ENCODE measurements at regions not wholly inside any gene's neighbourhood (a gene's known extent, or its start where the extent isn't known, plus 50 kb on each side); places are given as distances from the start of the nearest gene placed in this dataset.

DNA sequence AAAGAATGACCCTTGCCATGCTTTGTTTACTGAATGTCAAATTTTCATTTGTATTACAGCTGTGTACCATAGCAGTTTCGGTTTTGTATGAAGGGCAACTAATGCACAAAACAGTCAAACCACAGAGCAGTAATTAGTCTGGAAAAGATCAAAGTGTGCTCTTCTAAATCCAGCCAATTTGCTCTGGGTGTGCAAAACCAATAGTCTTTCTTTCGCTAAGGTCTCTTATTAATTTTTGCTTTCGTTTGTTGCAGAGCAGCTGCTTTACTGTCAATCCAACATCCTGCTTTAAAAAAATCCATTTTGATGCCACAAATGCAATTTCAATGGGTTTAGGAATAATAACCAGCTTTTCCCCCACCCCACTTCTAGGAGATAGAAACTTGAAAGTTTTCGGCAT is 114.2 kb downstream of the BRMS1L start:
- H3K4me3 ChIP-seq (ENCODE audit: low read depth, low read length): no peak overlapping the region
- ChIA-PET CTCF (interaction anchor here (1.1 kb wide), 1 partner anchor 14 kb away, joined by 3 read pairs; no protein-coding TSS in a partner anchor), POLR2A (no interaction called here)
- H3K27me3 ChIP-seq (ENCODE audit: control insufficient read depth, insufficient read depth, low read length): no peaks in the 10 kb centered on the region; the same call in 1 of the 2 replicates
- TF ChIP-seq, protein P1, sequence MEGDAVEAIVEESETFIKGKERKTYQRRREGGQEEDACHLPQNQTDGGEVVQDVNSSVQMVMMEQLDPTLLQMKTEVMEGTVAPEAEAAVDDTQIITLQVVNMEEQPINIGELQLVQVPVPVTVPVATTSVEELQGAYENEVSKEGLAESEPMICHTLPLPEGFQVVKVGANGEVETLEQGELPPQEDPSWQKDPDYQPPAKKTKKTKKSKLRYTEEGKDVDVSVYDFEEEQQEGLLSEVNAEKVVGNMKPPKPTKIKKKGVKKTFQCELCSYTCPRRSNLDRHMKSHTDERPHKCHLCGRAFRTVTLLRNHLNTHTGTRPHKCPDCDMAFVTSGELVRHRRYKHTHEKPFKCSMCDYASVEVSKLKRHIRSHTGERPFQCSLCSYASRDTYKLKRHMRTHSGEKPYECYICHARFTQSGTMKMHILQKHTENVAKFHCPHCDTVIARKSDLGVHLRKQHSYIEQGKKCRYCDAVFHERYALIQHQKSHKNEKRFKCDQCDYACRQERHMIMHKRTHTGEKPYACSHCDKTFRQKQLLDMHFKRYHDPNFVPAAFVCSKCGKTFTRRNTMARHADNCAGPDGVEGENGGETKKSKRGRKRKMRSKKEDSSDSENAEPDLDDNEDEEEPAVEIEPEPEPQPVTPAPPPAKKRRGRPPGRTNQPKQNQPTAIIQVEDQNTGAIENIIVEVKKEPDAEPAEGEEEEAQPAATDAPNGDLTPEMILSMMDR (IDR thresholded peaks at IDR 0.05; ENCODE audit: insufficient read depth, low read depth, low read length): no peak
- DNase-seq (ENCODE audit: low read depth): no peak
- no peaks in the 10 kb centered on the region for H3K36me3 ChIP-seq (ENCODE audit: control insufficient read depth, insufficient read depth, low read length)

DNA sequence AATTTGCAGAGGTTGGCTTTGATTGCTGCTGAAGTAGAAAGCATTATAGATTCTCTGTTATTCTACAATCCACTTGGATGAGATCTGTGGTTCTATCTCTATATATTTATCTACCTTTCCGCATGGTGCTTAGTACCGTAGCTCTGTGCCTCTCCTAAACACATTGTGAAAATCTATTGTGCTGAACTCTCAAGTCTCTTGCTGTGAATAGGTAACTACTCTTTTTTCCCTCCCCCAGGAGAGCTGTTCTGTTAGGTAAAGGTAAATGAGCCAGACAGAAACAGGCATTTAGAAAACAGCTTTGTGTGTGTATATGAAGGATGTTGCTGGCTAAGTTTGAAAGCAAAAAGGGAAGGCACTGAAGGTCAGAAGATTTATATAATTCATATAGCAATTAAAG is 112.6 kb downstream of the BRMS1L start:
- Histone ChIP-seq H3K27me3 (ENCODE audit: control insufficient read depth, insufficient read depth, low read length) (no peaks in the 10 kb centered on the region; the same call in 1 of the 2 replicates), H3K36me3 (ENCODE audit: control insufficient read depth, insufficient read depth, low read length) (no peaks in the 10 kb centered on the region), H3K4me3 (ENCODE audit: low read depth, low read length) (no peak overlapping the region)
- no peak for DNase-seq (ENCODE audit: low read depth)
- CTCF ChIA-PET: no interaction called here
- POLR2A ChIA-PET: no interaction called here
- TF ChIP-seq, protein P1 (IDR thresholded peaks at IDR 0.05; ENCODE audit: insufficient read depth, low read depth, low read length): no peak

DNA sequence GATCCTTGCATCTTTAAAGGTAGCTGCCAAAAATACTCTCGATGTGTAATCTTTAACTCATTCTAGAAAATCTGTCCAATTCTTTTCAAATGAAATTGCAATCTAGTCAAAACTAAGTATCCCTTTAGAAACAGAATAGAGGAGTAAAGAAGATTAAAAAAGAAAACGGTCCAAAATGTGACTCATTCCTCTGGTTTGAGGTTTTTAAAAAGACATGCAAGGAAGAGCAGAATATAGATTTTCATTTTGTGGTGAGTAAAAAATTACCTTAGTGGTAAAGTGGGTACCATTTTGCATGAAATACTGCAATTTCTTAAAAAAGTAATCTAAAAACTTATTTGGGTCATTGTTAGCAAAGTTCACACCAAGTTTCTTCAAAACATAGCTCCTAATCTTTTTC is 108.4 kb downstream of the BRMS1L start:
- CTCF ChIA-PET: no interaction called here
- TF ChIP-seq, protein P1 (IDR thresholded peaks at IDR 0.05; ENCODE audit: insufficient read depth, low read depth, low read length): no peak
- POLR2A ChIA-PET: no interaction called here
- Histone ChIP-seq H3K36me3 (ENCODE audit: control insufficient read depth, insufficient read depth, low read length) (no peaks in the 10 kb centered on the region), H3K27me3 (ENCODE audit: control insufficient read depth, insufficient read depth, low read length) (no peaks in the 10 kb centered on the region; the same call in 1 of the 2 replicates), H3K4me3 (ENCODE audit: low read depth, low read length) (no peak overlapping the region)
- no peak for DNase-seq (ENCODE audit: low read depth)

DNA sequence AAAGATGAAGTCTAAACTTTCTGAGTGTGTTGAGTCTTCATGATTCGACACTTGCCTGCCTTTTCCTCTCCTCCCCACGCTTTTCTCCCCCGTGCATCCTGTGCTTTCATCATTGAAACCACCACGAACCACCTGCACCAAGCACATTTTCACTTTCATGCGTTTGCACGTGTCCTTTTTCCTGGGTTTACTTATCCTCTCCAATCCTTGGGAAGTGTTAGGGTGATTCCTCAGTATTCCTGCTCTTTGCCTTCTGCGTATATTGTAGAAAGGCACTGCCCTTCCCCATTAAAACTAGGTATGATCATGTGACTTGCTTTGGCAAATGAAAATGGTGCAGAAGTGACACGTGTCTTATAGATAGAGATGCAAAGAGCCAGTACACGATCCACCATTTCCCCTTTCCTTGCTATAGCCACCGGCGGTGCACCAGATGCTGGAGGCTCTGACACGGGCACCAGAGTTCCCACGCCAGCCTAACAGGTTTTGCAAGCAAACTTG is 106.6 kb downstream of the BRMS1L start:
- POLR2A ChIA-PET: no interaction called here
- Histone ChIP-seq H3K27me3 (ENCODE audit: control insufficient read depth, insufficient read depth, low read length) (no peaks in the 10 kb centered on the region; the same call in 1 of the 2 replicates), H3K36me3 (ENCODE audit: control insufficient read depth, insufficient read depth, low read length) (no peaks in the 10 kb centered on the region), H3K4me3 (ENCODE audit: low read depth, low read length) (no peak overlapping the region)
- CTCF ChIA-PET: interaction anchor here (1.3 kb wide), 1 partner anchor 12 kb away, joined by 3 read pairs; no protein-coding TSS in a partner anchor
- no peak for DNase-seq (ENCODE audit: low read depth)
- TF ChIP-seq, protein P1 (IDR thresholded peaks at IDR 0.05; ENCODE audit: insufficient read depth, low read depth, low read length): no peak

DNA sequence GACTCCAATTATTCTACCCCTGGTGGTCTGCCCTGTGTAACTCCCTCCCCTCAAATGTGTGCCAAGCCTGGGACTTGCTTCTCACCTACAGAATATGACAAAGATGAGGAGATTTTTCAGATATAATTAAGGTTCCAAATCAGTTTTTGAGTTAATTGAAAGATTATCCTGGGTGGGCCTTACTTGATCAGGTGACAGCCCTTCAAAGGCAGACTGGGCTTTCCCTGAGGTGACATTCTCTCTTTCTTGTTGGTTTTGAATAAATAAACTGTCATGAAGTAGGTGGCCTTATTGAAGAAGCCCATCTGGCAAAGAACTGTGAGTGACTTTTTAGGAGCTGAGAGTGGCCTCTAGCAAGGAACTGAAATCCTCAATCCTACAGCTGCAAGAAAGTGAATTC is 106.0 kb downstream of the BRMS1L start:
- Histone ChIP-seq H3K36me3 (ENCODE audit: control insufficient read depth, insufficient read depth, low read length) (no peaks in the 10 kb centered on the region), H3K27me3 (ENCODE audit: control insufficient read depth, insufficient read depth, low read length) (no peaks in the 10 kb centered on the region; the same call in 1 of the 2 replicates), H3K4me3 (ENCODE audit: low read depth, low read length) (no peak overlapping the region)
- TF ChIP-seq, protein P1 (IDR thresholded peaks at IDR 0.05; ENCODE audit: insufficient read depth, low read depth, low read length): no peak
- no peak for DNase-seq (ENCODE audit: low read depth)
- ChIA-PET CTCF (interaction anchor here (1.3 kb wide), 1 partner anchor 12 kb away, joined by 3 read pairs; no protein-coding TSS in a partner anchor), POLR2A (no interaction called here)
